OCI-LY7 (cell line): ENCODE measurements at regions not wholly inside any gene's neighbourhood (a gene's known extent, or its start where the extent isn't known, plus 50 kb on each side); places are given as distances from the start of the nearest gene placed in this dataset.

Source experiments
- EZH2phosphoT487 ChIP-seq: fragments of 200-600 bp; sonication (generic); IDR thresholded peaks from 2 replicates; pipeline ENCODE4 v1.6.1; 2018; ENCODE audit warnings: low read depth, borderline replicate concordance, mild to moderate bottlenecking, mixed run types, antibody characterized with exemption, low read length, moderate library complexity, mixed read lengths
- TF ChIP-seq, protein P1 (sequence below): fragments of 200-600 bp; sonication (generic); conservative IDR thresholded peaks from 2 replicates; pipeline ENCODE4 v1.5.1; 2014; ENCODE audit warnings: mild to moderate bottlenecking, antibody characterized with exemption, low read length, moderate library complexity, mixed read lengths

GRCh38 chr11:134604886-134605285 is 192.8 kb upstream of the B3GAT1 start:
- no peak for TF ChIP-seq EZH2phosphoT487
- TF ChIP-seq, protein P1, sequence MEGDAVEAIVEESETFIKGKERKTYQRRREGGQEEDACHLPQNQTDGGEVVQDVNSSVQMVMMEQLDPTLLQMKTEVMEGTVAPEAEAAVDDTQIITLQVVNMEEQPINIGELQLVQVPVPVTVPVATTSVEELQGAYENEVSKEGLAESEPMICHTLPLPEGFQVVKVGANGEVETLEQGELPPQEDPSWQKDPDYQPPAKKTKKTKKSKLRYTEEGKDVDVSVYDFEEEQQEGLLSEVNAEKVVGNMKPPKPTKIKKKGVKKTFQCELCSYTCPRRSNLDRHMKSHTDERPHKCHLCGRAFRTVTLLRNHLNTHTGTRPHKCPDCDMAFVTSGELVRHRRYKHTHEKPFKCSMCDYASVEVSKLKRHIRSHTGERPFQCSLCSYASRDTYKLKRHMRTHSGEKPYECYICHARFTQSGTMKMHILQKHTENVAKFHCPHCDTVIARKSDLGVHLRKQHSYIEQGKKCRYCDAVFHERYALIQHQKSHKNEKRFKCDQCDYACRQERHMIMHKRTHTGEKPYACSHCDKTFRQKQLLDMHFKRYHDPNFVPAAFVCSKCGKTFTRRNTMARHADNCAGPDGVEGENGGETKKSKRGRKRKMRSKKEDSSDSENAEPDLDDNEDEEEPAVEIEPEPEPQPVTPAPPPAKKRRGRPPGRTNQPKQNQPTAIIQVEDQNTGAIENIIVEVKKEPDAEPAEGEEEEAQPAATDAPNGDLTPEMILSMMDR = no peak
